GF-D8 (cell line): ENCODE measurements at regions not wholly inside any gene's neighbourhood (a gene's known extent, or its start where the extent isn't known, plus 50 kb on each side); places are given as distances from the start of the nearest gene placed in this dataset.

Source experiments
- DNase-seq: peaks from one replicate; lab custom pipeline; 2025; lab: John Stamatoyannopoulos, UW

DNA sequence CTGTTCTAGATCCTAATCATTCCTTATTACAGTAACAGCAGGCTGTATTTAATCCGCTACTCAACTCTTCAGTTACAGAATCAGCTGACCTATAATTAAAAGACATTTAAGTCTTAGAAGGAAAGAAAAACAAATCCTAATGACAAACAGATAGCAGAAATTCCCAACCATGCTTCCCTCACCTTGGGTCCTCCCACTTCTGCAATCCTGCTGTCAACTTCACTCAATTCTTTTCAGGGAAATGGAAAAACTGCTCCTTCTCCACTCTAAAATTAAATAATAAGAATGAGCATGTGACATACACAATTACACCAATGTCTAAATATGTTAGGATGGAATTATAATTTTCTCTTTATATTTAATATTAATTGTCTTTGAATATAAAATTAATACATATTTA, 182.6 kb upstream of the LYPLAL1 start:
- DNase-seq = no peak

DNA sequence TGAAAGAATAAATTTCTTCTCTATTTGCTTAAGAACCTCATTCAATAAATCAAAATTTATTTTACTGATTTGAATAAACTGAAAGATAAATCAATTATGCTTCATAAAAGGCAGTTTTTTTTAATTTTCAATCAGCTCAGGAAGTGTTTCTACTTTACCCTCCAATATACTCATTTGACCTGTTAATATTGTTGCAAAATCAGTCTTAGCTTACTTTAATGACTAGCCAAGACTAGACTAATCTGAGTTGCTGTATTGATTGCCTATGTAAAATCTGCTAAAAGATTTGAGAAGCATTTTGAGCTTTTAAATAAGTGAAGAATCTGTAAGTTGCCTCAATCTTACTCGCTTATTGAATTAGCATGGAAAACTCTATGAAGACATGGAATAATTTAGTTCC, 179.1 kb upstream of the LYPLAL1 start:
- no peak for DNase-seq

DNA sequence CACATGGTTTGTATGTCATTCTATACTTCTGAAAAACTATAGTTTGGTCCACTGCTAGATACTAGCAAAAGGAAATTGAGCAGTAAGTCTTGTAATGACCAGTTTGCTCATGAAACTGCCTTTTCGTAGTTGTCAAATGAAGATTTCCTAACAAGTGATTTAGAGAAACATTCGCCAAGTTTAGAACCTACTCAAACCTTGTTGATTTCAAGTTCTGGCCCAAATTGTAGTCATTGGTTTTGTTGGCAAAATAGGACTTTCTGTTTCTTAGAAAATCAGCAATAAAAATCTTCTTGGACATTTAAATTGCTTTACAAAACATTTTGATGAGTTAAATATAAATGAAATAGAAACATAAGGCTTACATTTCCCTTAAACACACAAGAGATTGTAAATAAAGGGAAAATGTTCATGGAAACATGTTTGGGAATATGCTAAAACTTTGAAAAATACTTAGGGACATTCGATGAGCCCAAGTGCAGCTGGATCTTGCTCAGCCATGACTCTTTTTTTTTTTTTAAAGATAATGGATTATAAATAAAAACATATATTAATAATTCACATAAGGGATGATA, 178.5 kb upstream of the LYPLAL1 start:
- no peak for DNase-seq

DNA sequence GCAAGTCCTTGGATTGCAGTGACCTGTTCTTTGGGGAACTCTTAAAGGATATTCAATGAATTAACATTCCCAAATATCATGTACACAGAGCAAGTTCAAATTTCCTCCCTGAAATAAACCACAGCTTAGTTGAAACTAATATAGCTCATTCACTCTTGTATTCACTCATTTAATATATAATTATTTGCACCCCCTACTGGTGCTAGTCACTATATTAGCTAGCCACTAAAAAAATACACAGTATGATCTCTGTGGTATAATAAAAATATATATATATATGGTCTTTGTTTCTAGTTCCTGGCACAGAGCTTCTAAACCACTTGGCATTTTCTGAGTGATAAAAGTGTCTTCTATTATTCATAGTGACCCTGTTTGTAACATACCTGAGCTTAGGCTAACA, 177.3 kb upstream of the LYPLAL1 start:
- no peak for DNase-seq

DNA sequence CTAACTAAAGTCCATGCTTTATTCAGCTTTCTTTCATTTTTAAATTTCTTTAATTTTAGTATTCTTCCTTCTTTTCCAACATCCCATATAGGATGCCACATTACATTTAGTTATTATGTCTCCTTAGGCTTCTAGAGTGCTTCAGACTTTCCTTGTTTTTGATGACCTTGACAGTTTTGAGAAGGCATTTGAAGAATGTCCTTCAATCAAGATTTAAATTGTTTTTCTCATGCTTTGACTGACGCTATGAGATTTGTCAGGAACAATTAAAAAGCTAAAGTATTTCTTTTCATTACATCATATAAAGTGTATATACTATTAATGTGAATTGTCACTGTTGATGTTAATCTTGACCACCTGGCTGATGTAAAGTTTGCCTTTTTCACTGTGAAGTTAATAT, 173.7 kb upstream of the LYPLAL1 start:
- DNase-seq = no peak

DNA sequence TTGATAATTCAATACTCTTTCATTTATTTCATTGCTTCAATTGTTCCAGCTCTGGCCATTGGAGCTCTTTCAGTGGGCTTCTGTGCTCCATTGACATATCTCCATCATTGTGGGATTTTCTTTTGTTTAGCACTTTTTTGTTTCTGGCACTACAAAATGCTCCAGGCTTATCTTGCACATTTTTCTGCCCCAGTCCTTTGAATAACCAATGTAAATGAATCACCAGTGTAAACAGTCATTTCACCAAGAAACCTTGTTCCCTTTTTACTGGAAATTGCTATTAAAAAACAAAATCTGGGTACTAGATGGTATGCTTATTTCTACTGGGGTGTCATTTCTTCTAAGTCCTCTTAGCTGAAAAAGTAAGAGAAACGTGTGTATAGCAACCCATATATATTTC, 173.0 kb upstream of the LYPLAL1 start:
- DNase-seq = no peak

DNA sequence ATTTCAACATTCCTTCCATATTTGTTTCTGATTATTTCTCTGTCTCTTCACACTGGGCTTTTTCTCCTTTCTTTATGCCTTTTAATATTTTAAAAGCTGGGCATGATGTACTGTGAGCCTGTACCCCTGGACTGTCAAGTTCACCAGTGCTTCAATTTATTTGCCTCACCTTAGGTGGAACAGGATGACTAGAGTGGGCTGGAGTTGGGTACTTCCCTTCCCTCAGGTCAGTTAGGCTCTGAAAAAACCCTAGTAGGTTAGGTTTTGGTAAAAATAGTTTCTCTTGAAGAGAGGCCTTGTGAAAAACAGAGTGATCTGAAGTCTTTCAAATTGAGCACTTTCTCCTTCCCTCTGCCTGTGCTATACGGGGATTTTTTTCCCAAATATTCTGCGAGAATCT, 163.0 kb upstream of the LYPLAL1 start:
- DNase-seq = no peak

DNA sequence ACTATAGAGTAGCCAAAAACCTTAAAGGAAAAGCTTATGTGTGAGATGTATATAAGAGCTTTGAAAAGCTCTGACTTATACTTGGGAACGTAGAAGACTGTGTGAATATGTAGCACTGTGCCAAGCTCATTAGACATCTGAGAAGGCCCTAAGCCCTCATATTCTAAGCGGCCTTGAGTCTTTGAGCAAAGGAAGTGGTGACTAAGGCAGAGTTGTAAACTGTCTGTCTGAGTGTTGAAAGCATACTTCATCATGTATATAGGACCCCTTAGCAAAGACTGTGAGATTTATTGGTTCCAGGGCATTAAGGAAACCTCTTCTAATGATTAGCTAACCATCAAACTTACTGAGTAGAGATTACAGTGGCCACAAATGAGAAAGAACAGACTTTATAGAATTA, 153.3 kb upstream of the LYPLAL1 start:
- DNase-seq = no peak

DNA sequence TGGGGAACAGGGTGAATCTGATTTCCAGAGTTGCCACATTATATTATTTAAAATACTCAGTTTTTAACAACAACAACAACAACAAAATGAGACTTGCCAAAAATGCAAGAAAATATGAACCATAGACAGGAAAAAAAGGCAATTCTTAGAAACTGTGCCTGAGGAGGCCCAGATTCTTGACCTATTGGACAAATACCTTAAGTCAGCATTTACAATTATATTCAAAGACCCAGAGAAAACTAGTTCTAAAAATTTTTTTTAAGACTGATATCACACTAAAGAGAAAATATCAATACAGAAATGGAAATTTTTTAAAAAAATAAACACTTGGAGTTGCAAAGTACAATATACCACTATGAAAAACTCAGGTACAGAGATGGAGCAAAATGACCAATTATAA, 152.8 kb upstream of the LYPLAL1 start:
- DNase-seq = no peak

DNA sequence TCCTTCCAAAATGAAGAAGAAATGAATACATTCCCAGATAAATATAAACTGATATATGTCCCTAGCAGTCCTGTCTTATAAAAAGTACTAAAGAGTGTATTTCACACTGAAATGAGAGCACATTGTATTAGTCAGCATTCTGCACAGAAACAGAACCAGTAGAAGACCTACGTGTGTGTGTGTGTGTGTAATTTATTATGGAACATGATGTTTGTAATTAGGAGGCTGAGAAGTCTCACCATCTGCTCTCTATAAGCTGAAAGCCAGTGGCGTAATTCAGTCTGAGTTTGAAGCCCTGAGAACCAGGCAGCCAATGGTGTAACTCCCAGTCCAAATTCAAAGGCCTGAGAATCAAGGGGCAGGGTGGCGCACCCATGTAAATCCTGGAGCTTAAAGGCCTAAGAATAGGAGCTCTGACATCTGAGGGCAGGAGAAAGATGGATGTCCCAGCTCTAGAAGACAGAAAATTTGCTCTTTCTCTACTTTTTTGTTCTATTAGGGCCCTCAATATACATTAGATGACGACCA, 146.5 kb upstream of the LYPLAL1 start:
- no peak for DNase-seq

DNA sequence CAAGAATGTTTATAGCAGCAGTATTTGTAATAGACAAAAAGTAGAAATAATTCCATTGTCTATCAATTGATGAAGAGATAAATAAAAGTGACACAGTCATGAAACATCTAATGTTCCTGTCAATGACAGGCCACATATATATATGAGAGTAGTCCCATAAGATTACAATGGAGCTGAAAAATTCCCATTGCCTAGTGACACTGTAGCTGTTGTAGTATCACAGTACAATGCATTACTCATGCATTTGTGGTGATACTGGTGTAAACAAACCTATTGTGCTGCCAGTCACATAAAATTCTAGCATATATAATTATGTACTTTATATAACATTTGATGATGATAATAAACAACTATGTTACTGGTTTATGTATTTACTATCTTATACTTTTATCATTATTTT, 141.9 kb upstream of the LYPLAL1 start:
- DNase-seq = no peak

DNA sequence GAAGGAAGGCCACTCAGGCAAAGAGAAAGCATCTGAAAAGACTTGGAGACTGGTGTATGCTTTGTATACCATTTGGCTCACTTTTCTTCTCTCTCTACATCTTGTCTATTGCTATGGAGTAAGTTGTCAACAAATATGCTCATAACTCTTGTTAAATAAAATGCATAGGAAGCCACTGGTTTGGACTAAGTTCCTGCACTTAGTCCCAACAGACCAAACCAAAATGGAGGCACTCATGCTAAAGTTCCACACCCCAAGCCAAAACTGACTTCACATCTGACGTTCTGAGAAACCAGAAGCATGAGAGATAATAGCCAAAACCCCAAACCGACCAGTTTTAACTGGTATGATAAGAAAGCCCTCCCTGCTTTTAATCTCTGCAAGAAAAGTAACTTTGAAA, 135.3 kb upstream of the LYPLAL1 start:
- no peak for DNase-seq

DNA sequence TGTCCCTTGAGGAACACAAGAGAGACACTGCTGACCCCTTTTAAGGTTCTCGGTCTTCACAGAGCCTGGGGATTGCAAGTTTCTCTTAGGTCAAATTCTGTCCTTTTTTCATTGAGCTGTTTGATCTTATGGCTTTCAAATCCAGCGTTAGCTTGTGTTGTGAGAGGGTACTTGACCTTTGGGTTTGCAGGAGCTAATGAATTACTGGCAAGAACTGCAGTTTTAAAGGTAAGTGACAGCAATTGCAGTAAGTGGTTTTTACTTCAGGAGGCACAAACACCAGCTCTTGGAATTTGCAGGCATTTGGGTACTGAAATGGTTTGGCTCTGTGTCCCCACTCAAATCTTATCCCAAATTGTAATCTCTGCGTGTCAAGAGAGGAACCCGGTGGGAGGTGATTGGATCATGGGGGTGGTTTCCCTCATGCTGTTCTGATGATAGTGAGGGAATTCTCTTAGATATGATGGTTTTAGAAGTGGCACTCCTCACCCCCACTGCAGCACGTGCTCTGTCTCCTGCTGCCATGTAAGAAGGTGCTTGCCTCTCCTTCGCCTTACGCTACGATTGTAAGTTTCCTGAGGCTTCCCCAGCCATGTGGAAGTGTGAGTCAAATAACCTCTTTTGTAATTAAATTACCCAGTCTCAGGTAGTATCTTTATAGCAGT, 134.5 kb upstream of the LYPLAL1 start:
- no peak for DNase-seq

DNA sequence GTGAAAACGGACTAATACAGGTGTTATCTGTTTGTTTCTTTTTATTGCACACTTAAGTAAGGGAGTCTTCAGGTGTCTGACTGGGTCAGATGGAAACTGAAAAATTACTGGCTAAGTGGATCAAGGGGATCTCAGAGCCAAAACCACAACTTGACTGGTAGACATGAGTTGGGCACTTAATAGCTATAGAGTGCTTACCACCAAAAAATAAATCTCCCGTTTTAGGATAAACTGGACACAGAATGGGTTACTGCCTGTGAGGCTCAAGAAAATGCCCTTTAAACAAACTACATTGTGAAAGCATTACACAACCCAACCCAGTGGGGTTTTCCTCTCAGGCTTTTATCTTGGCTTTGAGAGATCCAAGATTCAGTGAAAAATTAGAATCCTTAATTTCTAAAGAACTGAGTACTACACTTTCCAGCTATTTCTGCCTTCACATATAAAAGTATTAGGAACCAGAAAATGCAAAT, 134.0 kb upstream of the LYPLAL1 start:
- DNase-seq = no peak

DNA sequence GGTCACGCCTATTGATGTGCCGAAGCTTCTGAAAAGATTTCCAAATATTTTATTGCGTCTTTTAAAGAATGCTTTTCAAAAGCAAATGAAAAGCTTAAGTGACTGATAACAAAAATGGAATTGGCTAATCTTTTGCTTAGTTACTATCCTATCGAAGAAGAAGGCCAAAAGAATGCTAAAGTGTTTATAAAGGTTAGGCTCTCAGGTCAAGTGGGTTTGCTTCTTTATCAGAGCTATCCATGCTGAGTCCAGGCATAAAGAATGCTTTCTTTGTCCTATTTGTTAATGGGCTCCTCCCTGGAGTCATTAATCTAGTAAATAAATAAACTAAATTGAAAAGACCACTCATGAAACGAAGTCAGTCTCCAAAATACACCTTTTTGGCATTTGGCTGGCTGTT, 133.4 kb upstream of the LYPLAL1 start:
- DNase-seq = no peak

DNA sequence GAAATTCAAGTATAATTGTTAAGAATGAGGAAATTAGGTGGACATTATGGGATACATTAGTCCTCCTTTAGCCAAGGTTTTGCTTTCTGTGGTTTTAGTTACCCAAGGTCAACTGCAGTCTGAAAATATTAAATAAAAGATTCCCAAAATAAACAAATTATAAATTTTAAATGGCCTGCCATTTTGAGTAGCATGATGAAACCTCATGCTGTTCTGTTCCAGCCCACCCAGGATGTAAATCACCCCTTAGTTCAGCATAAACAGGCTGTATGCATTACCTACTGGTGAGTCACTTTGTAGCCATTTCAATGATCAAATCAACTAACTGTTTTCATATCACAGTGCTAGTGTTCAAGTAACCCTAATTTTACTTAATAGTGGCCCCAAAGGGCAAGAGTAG, 132.5 kb upstream of the LYPLAL1 start:
- no peak for DNase-seq

DNA sequence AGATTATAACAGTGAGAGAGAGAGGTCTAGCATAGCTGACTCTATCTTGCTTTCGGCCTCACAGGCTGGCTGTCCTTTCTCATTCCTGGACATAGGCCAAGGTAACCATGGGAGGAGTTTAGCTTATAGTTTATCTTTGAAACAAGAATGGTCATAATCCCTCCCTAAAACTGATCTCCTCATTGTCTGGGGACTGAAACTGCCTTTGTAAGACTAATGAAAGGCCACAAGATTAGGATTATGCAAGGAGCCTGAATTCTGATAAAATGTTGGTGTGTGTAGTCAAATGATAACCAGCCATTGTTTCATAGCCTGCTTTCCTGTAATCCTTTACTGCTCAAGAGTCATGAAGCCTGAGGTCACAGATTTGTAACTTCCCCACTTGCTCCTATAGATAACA, 131.9 kb upstream of the LYPLAL1 start:
- DNase-seq = no peak

DNA sequence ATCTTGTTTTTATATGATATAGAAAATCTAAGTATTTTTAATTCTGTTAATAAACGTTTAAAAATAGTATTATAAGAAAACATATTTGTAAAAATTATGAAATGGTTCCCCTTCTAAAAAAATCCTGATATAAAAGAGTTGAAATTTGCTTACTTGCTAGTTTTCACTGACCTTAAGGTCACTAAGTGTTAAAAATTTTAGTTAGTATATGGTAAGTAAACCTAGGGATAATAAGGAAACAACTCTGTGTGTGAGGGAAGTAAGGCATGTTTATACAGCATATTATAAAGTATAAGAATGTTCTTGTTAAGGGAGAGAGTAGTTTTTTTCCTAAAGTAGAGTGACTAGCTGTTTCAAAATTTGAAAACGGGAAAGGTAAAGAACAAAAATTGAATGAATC, 130.9 kb upstream of the LYPLAL1 start:
- DNase-seq = no peak

DNA sequence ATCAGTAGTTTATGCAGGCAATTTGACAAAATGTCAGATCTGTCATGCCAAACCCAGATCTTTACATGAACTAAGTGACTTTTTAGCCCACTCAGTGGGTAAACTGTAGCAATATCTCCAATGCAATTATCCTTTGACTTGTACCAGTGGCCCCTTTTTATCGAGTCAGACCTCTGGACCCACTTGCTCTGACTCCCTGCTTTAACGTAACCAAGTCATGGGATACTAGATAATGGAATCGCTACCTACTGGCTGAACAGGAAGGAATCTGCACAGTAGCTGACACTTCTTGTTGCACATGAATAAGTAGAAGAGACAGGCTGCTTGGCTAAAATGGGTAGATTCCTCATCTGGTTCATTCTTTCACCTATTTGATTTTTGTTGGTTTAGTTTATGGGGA, 128.4 kb upstream of the LYPLAL1 start:
- DNase-seq = no peak

DNA sequence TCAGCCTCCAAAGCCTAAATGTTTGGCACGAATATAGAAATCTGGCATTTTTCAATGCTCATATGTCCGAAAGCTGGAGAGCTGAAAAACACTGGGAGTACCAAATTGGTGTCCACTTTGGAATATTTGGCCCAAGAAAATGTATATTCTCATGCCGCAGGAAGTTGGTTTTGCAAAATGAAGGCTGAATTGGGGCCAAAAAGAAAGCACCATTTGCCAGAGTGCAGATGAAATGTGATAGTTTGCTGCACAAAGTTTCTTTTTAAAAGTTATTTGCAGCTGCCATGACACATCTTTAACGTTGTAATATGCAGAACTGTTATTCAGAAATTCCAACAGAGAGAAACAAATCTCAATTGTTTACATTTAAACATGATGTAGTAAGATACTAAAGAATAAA, 124.2 kb upstream of the LYPLAL1 start:
- DNase-seq = no peak

DNA sequence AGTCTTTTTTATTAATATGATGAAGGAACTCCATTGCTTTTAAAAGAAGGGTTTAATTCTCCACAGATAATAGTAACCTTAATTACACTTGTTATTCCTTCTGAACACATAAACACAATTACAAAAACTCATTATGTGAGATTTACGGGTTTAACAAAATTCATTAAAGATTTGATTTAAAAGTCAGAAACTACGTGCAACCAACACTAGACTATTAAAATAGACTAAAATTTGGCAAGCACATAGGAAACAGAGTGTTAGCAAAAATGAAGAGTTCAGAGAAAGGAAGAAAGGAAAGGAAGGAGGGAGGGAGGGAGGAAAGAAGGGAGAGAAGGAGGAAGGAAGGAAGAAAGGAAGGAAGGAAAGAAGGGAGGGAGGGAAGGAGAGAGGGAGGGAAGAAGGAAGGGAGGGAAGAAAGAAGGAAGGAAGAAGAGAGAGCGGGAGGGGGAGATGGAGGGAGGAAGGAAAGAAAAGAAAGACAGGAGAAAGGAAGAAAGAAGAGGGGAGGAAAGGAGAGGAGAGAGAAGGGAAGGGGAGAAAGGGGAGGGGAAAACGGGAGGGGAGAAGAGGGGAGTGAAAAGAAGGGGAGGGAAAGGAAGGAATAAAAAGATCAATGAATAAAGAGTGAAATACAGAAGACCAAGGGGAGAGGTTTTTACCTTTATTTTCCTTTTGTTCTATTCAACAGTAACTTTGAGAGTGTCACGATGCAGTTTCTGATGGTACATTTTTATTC, 123.4 kb upstream of the LYPLAL1 start:
- DNase-seq = no peak

DNA sequence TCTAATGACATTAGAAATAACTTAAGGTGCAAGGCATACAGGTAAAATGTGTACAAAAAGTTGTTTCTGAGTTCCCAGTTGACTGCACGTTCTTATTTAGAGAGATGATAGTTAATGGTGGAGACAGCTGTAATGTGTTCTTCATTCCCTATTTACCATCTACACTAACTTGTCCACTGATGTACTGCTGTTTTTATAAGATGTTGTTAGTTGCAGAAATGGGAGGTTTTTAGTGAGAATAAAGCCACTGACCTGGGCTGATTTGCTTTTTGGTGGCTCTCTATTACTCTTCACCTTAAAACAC, 122.9 kb upstream of the LYPLAL1 start:
- no peak for DNase-seq

DNA sequence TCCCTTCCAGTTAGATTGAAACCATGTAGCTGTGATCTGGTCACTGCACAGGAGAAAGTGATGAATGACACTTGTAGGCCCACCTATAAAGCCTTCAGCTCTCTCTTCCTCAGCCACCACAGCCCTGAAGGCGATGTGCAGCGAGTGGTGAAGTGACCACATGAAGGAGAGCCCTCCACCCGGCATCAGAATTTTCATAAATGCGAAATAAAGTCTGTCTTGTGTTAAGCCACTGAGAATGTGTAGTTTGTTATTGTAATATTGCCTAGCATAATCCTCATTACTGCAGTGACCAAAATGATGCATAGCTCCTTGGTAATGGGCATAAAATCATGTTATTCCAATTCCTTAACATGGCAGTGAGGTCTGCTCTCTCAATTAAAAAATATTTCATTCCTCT, 122.1 kb upstream of the LYPLAL1 start:
- no peak for DNase-seq
